ENCODE measurements at regions not wholly inside any gene's neighbourhood (a gene's known extent, or its start where the extent isn't known, plus 50 kb on each side); places are given as distances from the start of the nearest gene placed in this dataset.
"Not testable (repeated sequence)": the region's sequence is repeated elsewhere in the genome, so short reads cannot be mapped to it uniquely, and the experiment has no call there.

DNA sequence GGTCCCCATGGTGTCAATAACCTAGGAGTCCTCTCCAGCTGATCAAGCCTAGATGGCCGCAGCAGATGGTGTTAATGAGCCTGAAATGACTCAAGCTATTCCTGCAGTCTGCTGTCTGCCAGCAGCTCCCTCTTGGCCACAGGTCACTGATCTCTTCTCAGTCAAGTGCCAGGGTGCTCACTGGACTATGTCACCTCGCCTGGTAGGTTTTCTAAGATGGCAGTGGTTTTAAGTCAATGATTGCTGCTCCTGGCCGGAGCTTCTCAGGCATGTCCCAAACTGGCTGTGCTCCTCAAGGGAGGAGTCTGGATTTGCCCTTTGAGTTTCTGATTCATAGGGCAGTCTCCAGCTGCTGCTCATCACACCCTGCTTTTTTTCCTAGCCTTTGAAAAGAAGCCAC, 58.6 kb upstream of the SHISA6 start:
- Histone ChIP-seq H3K27me3 (ENCODE audit: low read length) (no peaks in the 10 kb centered on the region), H3K4me1 (ENCODE audit: low read length) (no peaks in the 10 kb centered on the region), H3K4me3 (ENCODE audit: low read length) (no peak overlapping the region)

DNA sequence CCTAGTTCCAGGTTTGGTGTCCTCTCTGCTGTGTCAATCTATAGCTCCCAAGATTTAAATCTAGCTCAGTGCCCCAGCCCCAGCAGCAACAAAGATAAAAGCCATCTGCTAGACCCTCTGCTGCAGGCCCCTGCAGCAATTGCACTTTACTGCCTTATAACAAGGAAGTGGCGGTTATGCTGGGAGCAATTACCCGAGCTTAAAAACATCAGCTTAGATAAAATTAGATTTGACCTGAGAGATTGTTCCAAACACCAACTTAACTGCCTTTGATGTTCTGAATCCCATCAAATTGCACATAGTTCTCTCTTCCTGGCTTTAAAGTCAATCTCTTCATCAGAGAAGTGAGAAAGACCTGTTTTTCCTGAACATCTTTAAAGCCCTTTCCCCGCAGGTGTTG, 62.4 kb upstream of the SHISA6 start:
- Histone ChIP-seq H3K27ac (ENCODE audit: low read length) (no peak overlapping the region), H3K4me3 (ENCODE audit: low read length) (no peak overlapping the region), H3K4me2 (ENCODE audit: low read depth, low read length, poor library complexity, severe bottlenecking) (no peak overlapping the region), H4K20me1 (ENCODE audit: insufficient read depth, low read depth, low read length) (no peaks in the 10 kb centered on the region), H3K27me3 (ENCODE audit: low read length) (no peaks in the 10 kb centered on the region), H3K9me3 (ENCODE audit: low read length) (no peaks in the 10 kb centered on the region), H3K36me3 (ENCODE audit: insufficient read depth, low read length) (no peaks in the 10 kb centered on the region), H3K4me1 (ENCODE audit: low read length) (no peaks in the 10 kb centered on the region), H2AFZ (ENCODE audit: low read length) (no peak overlapping the region), H3K9me2 (replicated peaks; ENCODE audit: insufficient read depth, low read length) (no peaks in the 10 kb centered on the region), H3K9ac (ENCODE audit: low read length) (no peak overlapping the region), H3K79me2 (ENCODE audit: low read length) (no peaks in the 10 kb centered on the region)
- DNase-seq: no peak

More for the DNA sequence above, 58.6 kb upstream of the SHISA6 start:
- H3K9me2 ChIP-seq (replicated peaks; ENCODE audit: insufficient read depth, low read length): no peaks in the 10 kb centered on the region
- H3K27ac ChIP-seq (ENCODE audit: low read length): no peak overlapping the region
- H2AFZ ChIP-seq (ENCODE audit: low read length): no peak overlapping the region
- H3K4me2 ChIP-seq (ENCODE audit: low read depth, low read length, poor library complexity, severe bottlenecking): no peak overlapping the region
- H3K36me3 ChIP-seq (ENCODE audit: insufficient read depth, low read length): no peaks in the 10 kb centered on the region
- H4K20me1 ChIP-seq (ENCODE audit: insufficient read depth, low read depth, low read length): no peaks in the 10 kb centered on the region
- no peak overlapping the region for H3K9ac ChIP-seq (ENCODE audit: low read length)
- DNase-seq: no peak
- no peaks in the 10 kb centered on the region for H3K9me3 ChIP-seq (ENCODE audit: low read length)
- H3K79me2 ChIP-seq (ENCODE audit: low read length): no peaks in the 10 kb centered on the region

DNA sequence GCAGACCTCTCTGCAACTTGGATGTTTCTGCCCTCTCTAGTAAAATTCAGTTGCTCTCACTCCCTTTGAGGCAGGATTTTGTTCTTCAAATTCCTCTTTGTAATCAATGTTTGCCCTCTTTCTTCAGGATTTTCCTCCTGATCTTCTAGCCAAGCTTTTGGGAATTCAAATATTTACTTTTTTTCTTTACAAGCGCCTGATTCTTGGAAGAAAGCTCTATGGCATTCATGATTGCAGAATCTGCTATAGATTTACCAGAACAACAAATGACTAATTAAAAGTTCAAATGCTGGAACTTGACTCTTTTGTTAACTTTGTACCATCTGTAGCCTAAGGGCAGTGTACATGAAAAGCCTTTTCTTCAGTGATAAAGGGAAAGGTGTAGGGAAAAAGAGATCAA, 63.7 kb upstream of the SHISA6 start:
- H3K4me3 ChIP-seq (ENCODE audit: low read length): no peak overlapping the region
- DNase-seq: no peak
- H3K27me3 ChIP-seq (ENCODE audit: low read length): no peaks in the 10 kb centered on the region
- H3K36me3 ChIP-seq (ENCODE audit: insufficient read depth, low read length): no peaks in the 10 kb centered on the region
- H3K4me1 ChIP-seq (ENCODE audit: low read length): no peaks in the 10 kb centered on the region
- no peak overlapping the region for H2AFZ ChIP-seq (ENCODE audit: low read length)
- no peaks in the 10 kb centered on the region for H3K9me3 ChIP-seq (ENCODE audit: low read length)
- H3K27ac ChIP-seq (ENCODE audit: low read length): no peak overlapping the region
- H3K79me2 ChIP-seq (ENCODE audit: low read length): no peaks in the 10 kb centered on the region
- no peaks in the 10 kb centered on the region for H3K9me2 ChIP-seq (replicated peaks; ENCODE audit: insufficient read depth, low read length)
- no peaks in the 10 kb centered on the region for H4K20me1 ChIP-seq (ENCODE audit: insufficient read depth, low read depth, low read length)
- H3K9ac ChIP-seq (ENCODE audit: low read length): no peak overlapping the region
- H3K4me2 ChIP-seq (ENCODE audit: low read depth, low read length, poor library complexity, severe bottlenecking): no peak overlapping the region

DNA sequence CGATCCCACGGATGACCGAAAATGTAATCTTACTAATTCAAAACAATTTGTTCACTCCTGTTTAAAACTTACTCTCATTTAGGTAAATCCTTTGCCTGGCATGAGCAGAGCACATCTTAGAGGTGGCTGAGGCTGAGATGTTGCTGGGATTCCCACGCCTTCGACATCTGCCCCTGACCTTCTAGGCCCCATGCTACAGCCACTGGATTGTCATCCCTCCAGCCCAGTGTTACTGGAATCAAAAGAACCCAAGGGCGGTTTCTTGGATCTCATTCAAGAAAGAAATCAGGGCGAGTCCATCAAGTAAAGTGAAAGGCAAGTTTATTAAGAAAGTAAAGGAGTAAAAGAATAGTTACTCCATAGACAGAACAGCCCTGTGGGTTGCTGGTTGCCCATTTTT, 64.5 kb upstream of the SHISA6 start:
- Histone ChIP-seq H3K4me3 (ENCODE audit: low read length) (no peak overlapping the region), H2AFZ (ENCODE audit: low read length) (no peak overlapping the region), H4K20me1 (ENCODE audit: insufficient read depth, low read depth, low read length) (no peaks in the 10 kb centered on the region), H3K36me3 (ENCODE audit: insufficient read depth, low read length) (no peaks in the 10 kb centered on the region), H3K79me2 (ENCODE audit: low read length) (no peaks in the 10 kb centered on the region), H3K9me2 (replicated peaks; ENCODE audit: insufficient read depth, low read length) (no peaks in the 10 kb centered on the region), H3K4me1 (ENCODE audit: low read length) (no peaks in the 10 kb centered on the region), H3K9me3 (ENCODE audit: low read length) (no peaks in the 10 kb centered on the region), H3K27ac (ENCODE audit: low read length) (no peak overlapping the region), H3K9ac (ENCODE audit: low read length) (no peak overlapping the region), H3K27me3 (ENCODE audit: low read length) (no peaks in the 10 kb centered on the region), H3K4me2 (ENCODE audit: low read depth, low read length, poor library complexity, severe bottlenecking) (no peak overlapping the region)
- DNase-seq: no peak

DNA sequence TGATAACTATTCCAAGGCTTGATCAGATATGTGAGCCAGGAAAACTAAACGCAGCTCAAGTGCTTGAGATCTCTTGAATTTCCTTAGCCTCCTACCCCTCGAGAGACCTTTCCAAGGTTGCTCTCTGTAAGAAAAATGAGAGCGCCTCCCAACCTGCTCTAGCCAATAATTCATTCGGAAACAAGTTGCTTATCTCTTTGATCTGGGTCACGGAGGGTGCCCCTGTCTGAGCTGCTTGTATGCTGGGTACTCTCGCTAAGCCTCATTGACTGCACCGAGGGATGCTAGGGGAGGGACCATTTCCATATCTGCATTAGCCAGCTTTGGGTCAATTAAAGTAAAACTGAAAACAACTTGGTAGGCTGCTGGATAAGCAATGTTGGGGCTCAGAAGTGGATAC, 70.1 kb upstream of the SHISA6 start:
- Histone ChIP-seq H3K36me3 (ENCODE audit: insufficient read depth, low read length) (no peaks in the 10 kb centered on the region), H3K9ac (ENCODE audit: low read length) (no peak overlapping the region), H3K9me2 (replicated peaks; ENCODE audit: insufficient read depth, low read length) (no peaks in the 10 kb centered on the region), H2AFZ (ENCODE audit: low read length) (no peak overlapping the region), H3K27me3 (ENCODE audit: low read length) (no peaks in the 10 kb centered on the region), H3K4me2 (ENCODE audit: low read depth, low read length, poor library complexity, severe bottlenecking) (no peak overlapping the region), H3K79me2 (ENCODE audit: low read length) (no peaks in the 10 kb centered on the region), H3K9me3 (ENCODE audit: low read length) (no peaks in the 10 kb centered on the region), H4K20me1 (ENCODE audit: insufficient read depth, low read depth, low read length) (no peaks in the 10 kb centered on the region), H3K27ac (ENCODE audit: low read length) (no peak overlapping the region), H3K4me1 (ENCODE audit: low read length) (no peaks in the 10 kb centered on the region), H3K4me3 (ENCODE audit: low read length) (no peak overlapping the region)
- no peak for DNase-seq

DNA sequence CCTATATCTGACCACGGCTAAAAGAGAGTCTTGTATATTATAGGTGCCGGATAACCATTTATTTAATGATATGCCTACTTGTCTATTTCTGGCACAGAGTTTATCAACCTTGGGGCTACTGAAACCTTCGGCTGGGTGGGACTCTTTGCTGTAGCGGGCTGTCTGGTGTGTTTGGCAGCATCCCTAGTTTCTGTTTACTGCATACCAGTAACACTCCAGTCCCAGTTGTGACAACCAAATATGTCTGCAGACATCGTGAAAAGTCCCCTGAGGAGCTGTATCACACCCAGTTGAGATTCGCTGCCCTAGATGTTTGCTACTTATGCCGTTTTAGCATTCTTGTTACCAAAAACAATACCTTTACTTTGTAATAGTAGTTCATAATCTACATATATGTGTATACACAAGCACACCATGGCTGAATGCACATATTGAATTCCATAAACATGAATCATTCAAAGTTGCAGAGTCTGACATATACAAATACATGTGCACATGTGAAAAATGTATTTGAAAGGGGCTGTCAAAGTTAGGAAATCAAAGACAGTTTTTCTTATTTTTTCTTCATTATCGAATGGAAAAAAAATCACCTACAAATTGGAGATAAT, 89.1 kb upstream of the SHISA6 start:
- no peak overlapping the region for H3K9ac ChIP-seq (ENCODE audit: low read length)
- no peaks in the 10 kb centered on the region for H3K9me2 ChIP-seq (replicated peaks; ENCODE audit: insufficient read depth, low read length)
- no peak overlapping the region for H2AFZ ChIP-seq (ENCODE audit: low read length)
- no peaks in the 10 kb centered on the region for H4K20me1 ChIP-seq (ENCODE audit: insufficient read depth, low read depth, low read length)
- H3K9me3 ChIP-seq (ENCODE audit: low read length): peaks cover 3% of the 10 kb centered on the region; the same call in 1 of the 2 replicates
- H3K27me3 ChIP-seq (ENCODE audit: low read length): no peaks in the 10 kb centered on the region
- no peaks in the 10 kb centered on the region for H3K79me2 ChIP-seq (ENCODE audit: low read length)
- no peaks in the 10 kb centered on the region for H3K4me1 ChIP-seq (ENCODE audit: low read length)
- DNase-seq: no peak
- no peak overlapping the region for H3K4me3 ChIP-seq (ENCODE audit: low read length)
- H3K4me2 ChIP-seq (ENCODE audit: low read depth, low read length, poor library complexity, severe bottlenecking): no peak overlapping the region
- no peaks in the 10 kb centered on the region for H3K36me3 ChIP-seq (ENCODE audit: insufficient read depth, low read length)
- H3K27ac ChIP-seq (ENCODE audit: low read length): no peak overlapping the region

DNA sequence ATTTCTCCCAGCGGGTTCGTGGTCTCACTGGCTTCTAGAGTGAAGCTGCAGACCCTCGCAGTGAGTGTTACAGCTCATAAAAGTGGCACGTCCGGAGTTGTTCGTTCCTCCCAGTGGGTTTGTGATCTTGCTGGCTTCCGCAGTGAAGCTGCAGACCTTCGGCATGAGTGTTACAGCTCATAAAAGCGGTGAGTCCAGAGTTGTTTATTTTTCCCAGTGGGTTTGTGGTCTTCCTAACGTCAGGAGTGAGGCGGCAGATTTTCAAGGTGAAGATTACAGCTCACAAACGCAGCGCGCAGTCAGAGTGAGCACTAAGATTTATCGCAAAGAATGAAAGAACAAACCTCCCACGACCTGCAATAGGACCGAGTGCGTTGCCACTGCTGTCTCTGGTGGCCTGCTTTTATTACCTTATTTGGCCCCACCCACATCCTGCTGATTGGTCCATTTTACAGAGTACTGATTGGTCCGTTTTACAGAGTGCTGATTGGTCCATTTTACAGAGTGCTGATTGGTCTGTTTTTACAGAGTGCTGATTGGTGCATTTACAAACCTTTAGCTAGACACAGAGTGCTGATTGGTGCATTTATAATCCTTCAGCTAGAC, 90.0 kb upstream of the SHISA6 start:
- H3K4me3 ChIP-seq (ENCODE audit: low read length); H3K4me2 ChIP-seq (ENCODE audit: low read depth, low read length, poor library complexity, severe bottlenecking); H3K36me3 ChIP-seq (ENCODE audit: insufficient read depth, low read length); H3K4me1 ChIP-seq (ENCODE audit: low read length); H2AFZ ChIP-seq (ENCODE audit: low read length); H3K9ac ChIP-seq (ENCODE audit: low read length); H3K9me3 ChIP-seq (ENCODE audit: low read length); H3K27me3 ChIP-seq (ENCODE audit: low read length); H3K79me2 ChIP-seq (ENCODE audit: low read length); H3K9me2 ChIP-seq (replicated peaks; ENCODE audit: insufficient read depth, low read length); H4K20me1 ChIP-seq (ENCODE audit: insufficient read depth, low read depth, low read length); H3K27ac ChIP-seq (ENCODE audit: low read length); DNase-seq: not testable (repeated sequence)

DNA sequence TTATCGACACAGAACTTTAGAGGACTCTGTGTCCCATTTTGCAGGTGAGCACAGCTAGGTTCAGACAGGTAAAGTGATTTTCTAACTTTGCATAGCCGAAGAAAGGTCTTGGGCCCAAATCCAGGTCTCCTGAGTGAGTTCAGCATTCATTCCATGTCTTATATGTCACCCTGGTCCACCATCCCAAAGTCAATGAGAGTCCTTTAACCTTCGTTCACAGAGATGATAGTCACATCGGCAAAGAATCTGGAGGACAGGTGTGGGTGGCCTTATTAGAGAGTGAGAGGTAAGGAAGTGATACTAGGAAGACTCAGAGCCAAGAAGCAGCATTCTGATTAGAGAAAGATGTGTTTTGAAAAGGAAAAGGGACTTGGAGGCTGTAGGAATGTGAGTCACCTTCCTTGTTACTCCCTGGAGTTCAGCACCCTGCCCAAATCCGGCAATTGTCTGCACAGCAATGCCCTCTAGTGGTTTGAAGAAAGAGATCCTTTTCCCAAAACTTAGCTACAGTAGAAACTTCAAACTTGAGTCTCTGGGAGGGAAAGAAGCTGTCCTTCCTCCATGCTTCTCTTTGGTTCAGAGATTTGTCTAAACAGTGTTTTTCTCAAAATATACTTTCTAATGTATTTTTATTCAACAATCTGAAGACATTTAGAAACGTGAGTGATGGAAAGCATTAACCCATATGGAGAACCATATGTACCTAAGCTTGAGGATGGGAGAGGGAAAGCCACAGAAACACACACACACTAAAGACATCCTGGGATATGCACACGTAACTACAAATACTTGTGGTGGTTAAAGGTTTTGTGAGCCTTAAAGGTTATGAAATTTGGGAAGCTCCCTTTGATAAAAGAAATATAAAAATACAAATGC, 96.4 kb upstream of the SHISA6 start:
- Histone ChIP-seq H3K9me2 (replicated peaks; ENCODE audit: insufficient read depth, low read length) (no peaks in the 10 kb centered on the region), H2AFZ (ENCODE audit: low read length) (no peak overlapping the region), H3K9ac (ENCODE audit: low read length) (no peak overlapping the region), H3K4me1 (ENCODE audit: low read length) (no peaks in the 10 kb centered on the region), H3K4me2 (ENCODE audit: low read depth, low read length, poor library complexity, severe bottlenecking) (no peak overlapping the region), H3K27me3 (ENCODE audit: low read length) (no peaks in the 10 kb centered on the region), H3K9me3 (ENCODE audit: low read length) (no peaks in the 10 kb centered on the region), H4K20me1 (ENCODE audit: insufficient read depth, low read depth, low read length) (no peaks in the 10 kb centered on the region), H3K27ac (ENCODE audit: low read length) (no peak overlapping the region), H3K36me3 (ENCODE audit: insufficient read depth, low read length) (no peaks in the 10 kb centered on the region), H3K79me2 (ENCODE audit: low read length) (no peaks in the 10 kb centered on the region), H3K4me3 (ENCODE audit: low read length) (no peak overlapping the region)
- peak; percentile 65 for DNase-seq

All from Karpas-422 (cell line).